CD4-positive, alpha-beta memory T cell (primary cell): ENCODE measurements at regions not wholly inside any gene's neighbourhood (a gene's known extent, or its start where the extent isn't known, plus 50 kb on each side); places are given as distances from the start of the nearest gene placed in this dataset.

Experiments
- CTCF ChIA-PET: fragments of 350-600 bp; sonication (Branson Sonifier 250); formaldehyde crosslinking; loops from one replicate; lab custom pipeline; 2021; ENCODE audit warnings: inconsistent platforms; ENCODE audit not compliant: partially characterized antibody; lab: Charles Lee
- POLR2A ChIA-PET: fragments of 350-600 bp; sonication (Branson Sonifier 250); formaldehyde crosslinking; loops from one replicate; lab custom pipeline; 2021; ENCODE audit not compliant: partially characterized antibody; lab: Charles Lee
- DNase-seq, 5 donors: peaks; one replicate each; pipeline versions ENCODE4 v3.0.0 to v3.0.0-alpha.2; 2020 to 2022; ENCODE audit warnings: mixed read lengths in 1 of 5
- H3K27ac ChIP-seq: one replicate; pipeline ENCODE4 v1.7.0; 2013; ENCODE audit warnings: low read depth, low read length
- H3K27me3 ChIP-seq: 2 replicates; pipeline ENCODE4 v1.7.0; 2013; ENCODE audit warnings: mild to moderate bottlenecking, low read length, moderate library complexity; ENCODE audit not compliant: insufficient read depth
- H3K36me3 ChIP-seq: 2 replicates; pipeline ENCODE4 v1.7.0; 2013; ENCODE audit warnings: mild to moderate bottlenecking, low read length, moderate library complexity; ENCODE audit not compliant: insufficient read depth
- H3K4me1 ChIP-seq: 2 replicates; pipeline ENCODE4 v1.7.0; 2013; ENCODE audit warnings: mild to moderate bottlenecking, low read length, moderate library complexity; ENCODE audit not compliant: insufficient read depth
- H3K4me3 ChIP-seq, 2 donors: one replicate each; pipeline ENCODE4 v1.7.0; 2013; ENCODE audit warnings: low read length in 2 of 2, mild to moderate bottlenecking in 1 of 2
- H3K9me3 ChIP-seq, 2 donors: one replicate each; pipeline ENCODE4 v1.7.0; 2013; ENCODE audit warnings: low read length in 2 of 2, control low read depth in 1 of 2; ENCODE audit not compliant: control insufficient read depth in 1 of 2
- H3K27ac Mint-ChIP-seq, 7 donors: one replicate each; pipeline ENCODE4 v1.8.0; 2020 to 2021; ENCODE audit warnings: mixed read lengths in 7 of 7, mild to moderate bottlenecking in 6 of 7, inconsistent platforms in 3 of 7, moderate library complexity in 3 of 7
- H3K27me3 Mint-ChIP-seq, 2 donors: one replicate each; pipeline ENCODE4 v1.8.0; 2020 to 2021; ENCODE audit warnings: mixed read lengths in 2 of 2
- H3K36me3 Mint-ChIP-seq, 2 donors: one replicate each; pipeline ENCODE4 v1.8.0; 2020 to 2021; ENCODE audit warnings: mixed read lengths in 2 of 2, inconsistent platforms in 1 of 2, mild to moderate bottlenecking in 1 of 2
- H3K4me1 Mint-ChIP-seq, 4 donors: one replicate each; pipeline ENCODE4 v1.8.0; 2020 to 2021; ENCODE audit warnings: mixed read lengths in 4 of 4, mild to moderate bottlenecking in 1 of 4
- H3K4me3 Mint-ChIP-seq, 8 donors: one replicate each; pipeline ENCODE4 v1.8.0; 2020 to 2021; ENCODE audit warnings: mixed read lengths in 8 of 8, mild to moderate bottlenecking in 7 of 8, moderate library complexity in 6 of 8, inconsistent platforms in 3 of 8
- H3K9me3 Mint-ChIP-seq, 8 donors: one replicate each; pipeline ENCODE4 v1.8.0; 2020 to 2021; ENCODE audit warnings: mixed read lengths in 8 of 8, mild to moderate bottlenecking in 5 of 8, inconsistent platforms in 3 of 8, moderate library complexity in 1 of 8
- intact Hi-C: fragments of 100-400 bp; cut with micrococcal nuclease; formaldehyde crosslinking; loops from one replicate; pipeline ENCODE4 v1.15.1; 2023

DNA sequence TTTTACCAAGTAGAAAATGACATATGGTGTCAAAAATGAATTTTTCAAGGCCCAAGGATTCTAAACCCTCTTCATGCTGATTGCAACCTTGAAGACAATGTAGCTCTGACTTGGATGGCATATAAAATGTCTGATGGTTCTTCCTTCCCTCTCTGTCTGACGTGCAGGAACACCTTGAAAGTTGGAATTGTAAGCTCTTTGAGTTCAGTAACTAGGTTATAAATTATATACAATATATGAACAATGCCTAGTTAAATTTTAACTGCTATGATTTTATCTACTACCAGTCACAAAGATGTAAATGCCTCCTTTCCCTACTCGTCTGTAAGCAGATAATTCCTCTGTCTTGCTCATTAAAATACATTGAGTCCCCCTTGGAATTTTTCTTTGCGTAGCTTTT lies 89.5 kb upstream of the TMEM17 start:
- ChIA-PET CTCF (no interaction called here), POLR2A (no interaction called here)

DNA sequence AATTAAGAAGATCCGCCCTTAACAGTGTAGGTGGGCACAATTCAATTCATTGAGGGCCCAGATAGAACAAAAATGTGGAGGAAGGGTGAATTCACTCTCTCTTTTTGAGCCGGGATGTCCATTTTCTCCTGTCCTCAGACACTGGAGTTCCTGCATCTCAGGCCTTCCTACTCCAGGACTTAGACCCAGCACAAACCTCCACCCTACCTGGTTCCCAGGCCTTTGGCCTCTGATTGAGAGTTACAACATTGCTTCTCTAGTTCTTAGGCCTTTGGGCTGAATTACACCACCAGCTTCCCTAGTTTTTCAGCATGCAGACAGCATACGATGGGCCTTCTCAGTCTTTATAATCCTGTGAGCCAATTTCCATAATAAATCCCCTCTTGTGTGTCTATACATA lies 87.8 kb upstream of the TMEM17 start:
- Histone ChIP-seq H3K27me3 (no peaks in the 10 kb centered on the region), H3K9me3 (no peaks in the 10 kb centered on the region), H3K36me3 (no peaks in the 10 kb centered on the region), H3K4me3 (no peak overlapping the region), H3K27ac (no peak overlapping the region), H3K4me1 (no peaks in the 10 kb centered on the region)
- intact Hi-C loops: no loop called here
- Mint-ChIP-seq H3K4me1 (no peaks in the 10 kb centered on the region), H3K4me3 (no peak overlapping the region), H3K36me3 (no peaks in the 10 kb centered on the region), H3K27me3 (peaks cover 2 to 5% of the 10 kb centered on the region in 2 donors), H3K27ac (no peak overlapping the region), H3K9me3 (no peaks in the 10 kb centered on the region)
- ChIA-PET CTCF (no interaction called here), POLR2A (no interaction called here)
- DNase-seq: no peak

More for the DNA sequence above, 89.5 kb upstream of the TMEM17 start:
- no peaks in the 10 kb centered on the region for H3K36me3 ChIP-seq
- H3K4me3 Mint-ChIP-seq: no peak overlapping the region
- no peak for DNase-seq
- no peaks in the 10 kb centered on the region for H3K27me3 ChIP-seq
- no peak overlapping the region for H3K27ac Mint-ChIP-seq
- H3K27ac ChIP-seq: no peak overlapping the region
- intact Hi-C loops: no loop called here
- H3K27me3 Mint-ChIP-seq: peaks cover 3 to 4% of the 10 kb centered on the region in 2 donors
- H3K4me3 ChIP-seq: no peak overlapping the region
- no peaks in the 10 kb centered on the region for H3K4me1 Mint-ChIP-seq
- no peaks in the 10 kb centered on the region for H3K9me3 ChIP-seq
- no peaks in the 10 kb centered on the region for H3K36me3 Mint-ChIP-seq
- H3K9me3 Mint-ChIP-seq: peaks cover 0 to 9% (median under 1%) of the 10 kb centered on the region in 8 donors
- no peaks in the 10 kb centered on the region for H3K4me1 ChIP-seq

DNA sequence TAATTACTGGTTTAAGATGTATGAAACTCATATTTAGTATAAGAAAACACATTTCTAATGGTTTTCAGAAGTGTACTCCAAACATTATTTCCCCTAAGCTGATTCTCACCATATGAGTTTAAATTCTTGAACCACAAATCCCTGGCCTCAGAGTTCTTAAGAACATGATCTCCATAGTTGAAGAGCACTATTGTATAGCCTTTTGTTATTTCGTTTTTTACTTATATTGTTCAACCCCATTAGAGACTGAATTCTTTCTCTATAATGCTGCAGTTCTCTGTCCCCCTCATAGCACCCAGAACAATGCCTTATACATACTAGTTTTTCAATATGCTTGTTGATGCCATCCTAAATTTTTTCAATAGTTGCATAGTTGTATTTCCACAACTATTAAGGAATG lies 85.5 kb upstream of the TMEM17 start:
- Mint-ChIP-seq H3K4me3 (no peak overlapping the region), H3K4me1 (no peaks in the 10 kb centered on the region), H3K27ac (no peak overlapping the region), H3K27me3 (peaks cover 6 to 7% of the 10 kb centered on the region in 2 donors), H3K36me3 (no peaks in the 10 kb centered on the region), H3K9me3 (no peaks in the 10 kb centered on the region)
- Histone ChIP-seq H3K9me3 (no peaks in the 10 kb centered on the region), H3K27me3 (no peaks in the 10 kb centered on the region), H3K36me3 (no peaks in the 10 kb centered on the region), H3K27ac (no peak overlapping the region), H3K4me1 (no peaks in the 10 kb centered on the region), H3K4me3 (no peak overlapping the region)
- CTCF ChIA-PET: no interaction called here
- POLR2A ChIA-PET: no interaction called here
- intact Hi-C loops: no loop called here
- DNase-seq: no peak

DNA sequence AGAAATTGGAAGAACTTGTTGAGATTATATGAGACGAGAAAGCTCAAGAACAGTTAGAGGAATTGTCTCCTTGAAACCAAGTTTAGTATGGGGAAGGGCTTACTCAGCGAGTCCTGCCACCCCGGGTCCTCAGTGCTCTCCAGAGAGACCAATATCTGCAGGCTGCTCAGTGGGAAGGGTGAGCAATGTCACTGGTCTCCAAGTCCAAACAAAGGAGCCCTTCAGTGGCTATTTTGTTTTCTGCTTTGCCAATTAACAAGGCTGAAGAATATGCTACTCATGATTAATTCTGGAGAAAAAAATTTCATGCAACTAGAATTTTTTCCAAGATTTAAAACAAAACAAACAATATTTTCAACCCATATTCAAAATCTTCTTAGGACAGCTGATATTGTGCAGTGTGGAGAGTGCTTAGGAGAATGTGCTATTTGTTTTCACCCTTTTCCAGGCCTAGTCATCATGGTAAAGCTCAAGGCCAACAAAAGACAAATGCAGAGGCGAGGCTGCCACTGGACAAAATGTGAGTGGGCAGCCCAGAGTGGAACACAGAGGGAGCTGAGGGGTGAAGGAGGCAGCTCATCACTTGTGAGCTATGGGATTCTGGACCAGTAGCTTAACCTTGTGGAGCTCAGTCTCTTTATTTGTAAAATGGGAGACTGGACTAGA lies 83.8 kb upstream of the TMEM17 start:
- ChIA-PET CTCF (interaction anchor here (0.7 kb wide), 1 partner anchor 23 kb away, joined by 3 read pairs; no protein-coding TSS in a partner anchor), POLR2A (no interaction called here)

DNA sequence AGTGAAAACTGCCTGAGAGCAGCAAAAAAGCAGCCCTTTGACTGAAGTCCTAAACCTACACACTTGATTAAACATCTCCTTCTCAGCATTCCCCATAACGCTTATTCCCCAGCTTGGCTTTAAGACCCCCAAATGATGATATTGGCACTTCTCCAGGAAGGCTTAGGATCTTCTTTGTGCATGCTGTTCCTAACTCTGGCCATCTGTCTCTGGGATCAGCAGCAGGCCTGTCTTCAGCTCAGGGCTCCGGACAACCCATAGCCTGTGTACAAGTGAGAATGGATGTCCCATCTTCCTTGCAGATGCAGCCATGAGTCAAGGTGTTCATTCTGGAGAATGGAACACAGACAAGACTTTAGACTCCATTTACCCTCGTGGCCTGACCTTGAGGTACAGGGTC lies 81.6 kb upstream of the TMEM17 start:
- no peak overlapping the region for H3K4me3 ChIP-seq
- Mint-ChIP-seq H3K27me3 (peaks cover 7 to 9% of the 10 kb centered on the region in 2 donors), H3K4me3 (no peak overlapping the region), H3K9me3 (peaks cover 0 to 5% (median 0%) of the 10 kb centered on the region in 8 donors), H3K4me1 (no peaks in the 10 kb centered on the region), H3K27ac (no peak overlapping the region), H3K36me3 (no peaks in the 10 kb centered on the region)
- H3K27ac ChIP-seq: no peak overlapping the region
- no peak for DNase-seq
- no peaks in the 10 kb centered on the region for H3K4me1 ChIP-seq
- H3K9me3 ChIP-seq: no peaks in the 10 kb centered on the region
- POLR2A ChIA-PET: no interaction called here
- H3K27me3 ChIP-seq: no peaks in the 10 kb centered on the region
- CTCF ChIA-PET: no interaction called here
- intact Hi-C loops: no loop called here
- no peaks in the 10 kb centered on the region for H3K36me3 ChIP-seq

More for the DNA sequence above, 83.8 kb upstream of the TMEM17 start:
- Histone ChIP-seq H3K4me1 (no peaks in the 10 kb centered on the region), H3K27ac (no peak overlapping the region), H3K36me3 (no peaks in the 10 kb centered on the region), H3K27me3 (no peaks in the 10 kb centered on the region), H3K9me3 (no peaks in the 10 kb centered on the region), H3K4me3 (no peak overlapping the region)
- Mint-ChIP-seq H3K4me1 (no peaks in the 10 kb centered on the region), H3K27ac (no peak overlapping the region), H3K27me3 (peaks cover 7 to 9% of the 10 kb centered on the region in 2 donors), H3K4me3 (no peak overlapping the region), H3K9me3 (peaks cover 0 to 3% (median 0%) of the 10 kb centered on the region in 8 donors), H3K36me3 (no peaks in the 10 kb centered on the region)
- no peak for DNase-seq
- intact Hi-C loops: no loop called here

DNA sequence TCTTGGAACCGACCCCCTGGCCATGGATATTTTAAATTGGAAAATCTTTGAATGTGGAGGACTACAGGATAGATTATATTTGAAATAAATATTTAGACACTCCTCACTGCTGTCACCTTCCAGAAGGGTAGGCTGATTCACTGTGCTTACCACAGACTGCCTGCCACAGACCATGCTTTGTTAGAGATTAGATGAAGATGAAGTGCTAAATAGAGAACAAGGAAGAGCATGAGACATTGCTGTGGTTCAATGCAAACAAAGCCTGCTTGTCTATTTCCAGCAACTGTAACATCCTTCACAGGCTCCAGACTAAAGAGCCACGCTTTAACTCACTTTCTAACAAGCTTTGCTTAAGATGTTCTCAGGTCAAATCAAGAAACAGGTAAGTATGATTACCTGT lies 81.0 kb upstream of the TMEM17 start:
- Histone ChIP-seq H3K4me1 (no peaks in the 10 kb centered on the region), H3K36me3 (no peaks in the 10 kb centered on the region), H3K27me3 (no peaks in the 10 kb centered on the region), H3K27ac (no peak overlapping the region), H3K4me3 (no peak overlapping the region), H3K9me3 (no peaks in the 10 kb centered on the region)
- H3K27me3 Mint-ChIP-seq: peaks cover 7 to 9% of the 10 kb centered on the region in 2 donors
- no peak overlapping the region for H3K4me3 Mint-ChIP-seq
- H3K27ac Mint-ChIP-seq: no peak overlapping the region
- no peaks in the 10 kb centered on the region for H3K36me3 Mint-ChIP-seq
- intact Hi-C loops: no loop called here
- peaks cover 0 to 5% (median 0%) of the 10 kb centered on the region in 8 donors for H3K9me3 Mint-ChIP-seq
- DNase-seq: no peak
- ChIA-PET POLR2A (no interaction called here), CTCF (no interaction called here)
- H3K4me1 Mint-ChIP-seq: no peaks in the 10 kb centered on the region

DNA sequence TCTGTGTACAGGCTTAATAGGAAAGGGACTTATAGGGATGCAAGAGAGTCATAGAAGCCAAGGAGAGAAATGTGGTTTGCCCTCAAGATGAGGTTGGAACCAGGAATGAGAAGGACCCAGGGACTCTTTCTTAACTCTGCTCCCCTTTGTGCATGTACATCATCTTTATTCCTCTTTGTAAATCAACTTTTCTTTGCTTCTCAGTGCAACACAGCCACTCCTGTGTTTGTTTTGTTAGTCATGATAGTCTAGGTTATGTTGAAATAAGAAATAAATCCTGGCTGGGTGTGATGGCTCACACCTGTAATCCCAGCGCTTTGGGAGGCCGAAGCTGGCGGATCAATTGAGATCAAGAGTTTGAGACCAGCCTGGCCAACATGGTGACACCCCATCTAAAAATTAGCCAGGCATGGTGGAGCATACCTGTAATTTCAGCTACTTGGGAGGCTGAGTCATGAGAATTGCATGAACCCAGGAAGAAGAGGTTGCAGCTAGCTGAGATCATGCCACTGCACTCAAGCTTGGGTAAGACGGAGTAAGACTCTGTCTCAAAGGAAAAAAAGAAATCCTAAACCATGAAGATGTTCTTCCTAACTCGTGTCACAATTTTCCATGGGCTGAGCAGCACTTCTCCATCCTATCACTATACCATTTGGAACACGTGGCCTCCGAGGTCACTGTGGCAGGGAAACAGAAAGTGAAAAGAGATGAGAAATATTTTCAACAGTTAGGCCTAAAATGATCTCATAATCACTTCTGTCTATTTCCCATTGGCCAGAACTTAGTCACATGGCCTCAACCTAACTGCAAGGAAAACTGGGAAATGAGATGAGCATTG lies 73.0 kb upstream of the TMEM17 start:
- Mint-ChIP-seq H3K4me3 (no peak overlapping the region), H3K4me1 (no peaks in the 10 kb centered on the region), H3K36me3 (no peaks in the 10 kb centered on the region), H3K9me3 (peaks cover 0 to 10% (median 0%) of the 10 kb centered on the region in 8 donors), H3K27ac (no peak overlapping the region), H3K27me3 (peaks cover 1 to 5% of the 10 kb centered on the region in 2 donors)
- CTCF ChIA-PET: no interaction called here
- DNase-seq: no peak
- no peak overlapping the region for H3K27ac ChIP-seq
- intact Hi-C loops: no loop called here
- H3K4me1 ChIP-seq: no peaks in the 10 kb centered on the region
- H3K27me3 ChIP-seq: no peaks in the 10 kb centered on the region
- POLR2A ChIA-PET: no interaction called here
- H3K4me3 ChIP-seq: no peak overlapping the region
- no peaks in the 10 kb centered on the region for H3K9me3 ChIP-seq
- no peaks in the 10 kb centered on the region for H3K36me3 ChIP-seq
